Stimulated activated effector memory CD8-positive, alpha-beta T cell treated with anti-CD3 and anti-CD28 coated beads, Interleukin-12 subunit alpha, Interleukin-12 subunit beta, amount 100 ng/mL, for 72 hours (primary cell): ENCODE measurements at regions not wholly inside any gene's neighbourhood (a gene's known extent, or its start where the extent isn't known, plus 50 kb on each side); places are given as distances from the start of the nearest gene placed in this dataset.

ENCODE experiments used
- ATAC-seq: fragments of 150-1000 bp; cut with Tn5 transposase; 2 replicates; pipeline ENCODE4 v1.10.0; 2021
- DNase-seq, 2 donors: peaks; one replicate each; pipeline ENCODE4 v3.0.0; 2021 to 2022; ENCODE audit warnings: low spot score in 2 of 2
- H3K27ac Mint-ChIP-seq: one replicate; pipeline ENCODE4 v1.8.0; 2022; ENCODE audit warnings: mild to moderate bottlenecking, mixed read lengths
- H3K36me3 Mint-ChIP-seq: one replicate; pipeline ENCODE4 v1.8.0; 2022; ENCODE audit warnings: mild to moderate bottlenecking, mixed read lengths
- H3K4me1 Mint-ChIP-seq: one replicate; pipeline ENCODE4 v1.8.0; 2022; ENCODE audit warnings: mixed read lengths
- H3K4me3 Mint-ChIP-seq: one replicate; pipeline ENCODE4 v1.8.0; 2022; ENCODE audit warnings: mild to moderate bottlenecking, mixed read lengths
- H3K9me3 Mint-ChIP-seq: one replicate; pipeline ENCODE4 v1.8.0; 2022; ENCODE audit warnings: mixed read lengths

- no peaks in the 10 kb centered on the region for H3K9me3 Mint-ChIP-seq
- ATAC-seq, result no peak
- DNase-seq, result no peak
- no peak overlapping the region for H3K4me3 Mint-ChIP-seq
- H3K27ac Mint-ChIP-seq, result no peak overlapping the region
- no peaks in the 10 kb centered on the region for H3K36me3 Mint-ChIP-seq
- H3K4me1 Mint-ChIP-seq, result peaks cover 26% of the 10 kb centered on the region
Observed at GRCh38 chr12:92089559-92089958, 56.1 kb downstream of the BTG1 start.

- DNase-seq (no peak), ATAC-seq (no peak)
- H3K27ac Mint-ChIP-seq, result no peak overlapping the region
- peaks cover 21% of the 10 kb centered on the region for H3K4me1 Mint-ChIP-seq
- H3K36me3 Mint-ChIP-seq, result no peaks in the 10 kb centered on the region
- H3K4me3 Mint-ChIP-seq, result no peak overlapping the region
- H3K9me3 Mint-ChIP-seq, result no peaks in the 10 kb centered on the region
Observed at GRCh38 chr12:92088805-92089204, 56.8 kb downstream of the BTG1 start.

GRCh38 chr12:92085736-92086040 lies 60.0 kb downstream of the BTG1 start:
- Mint-ChIP-seq H3K4me3 (no peak overlapping the region), H3K36me3 (no peaks in the 10 kb centered on the region), H3K4me1 (peaks cover 28% of the 10 kb centered on the region), H3K27ac (no peak overlapping the region), H3K9me3 (no peaks in the 10 kb centered on the region)
- no peak for ATAC-seq
- DNase-seq, result no peak

- Mint-ChIP-seq H3K36me3 (no peaks in the 10 kb centered on the region), H3K4me1 (peaks cover 33% of the 10 kb centered on the region), H3K9me3 (no peaks in the 10 kb centered on the region), H3K4me3 (no peak overlapping the region), H3K27ac (no peak overlapping the region)
- ATAC-seq (peak; percentile 60), DNase-seq (no peak)
Observed at GRCh38 chr12:92085040-92085735, 60.5 kb downstream of the BTG1 start.

- peaks cover 42% of the 10 kb centered on the region for H3K4me1 Mint-ChIP-seq
- no peak for ATAC-seq
Observed at GRCh38 chr12:92080911-92081285, 64.7 kb downstream of the BTG1 start.

GRCh38 chr12:92079054-92079385 lies 66.6 kb downstream of the BTG1 start:
- no peaks in the 10 kb centered on the region for H3K36me3 Mint-ChIP-seq
- DNase-seq, result no peak
- no peak overlapping the region for H3K4me3 Mint-ChIP-seq
- no peak for ATAC-seq
- no peaks in the 10 kb centered on the region for H3K9me3 Mint-ChIP-seq
- no peak overlapping the region for H3K27ac Mint-ChIP-seq
- peaks cover 34% of the 10 kb centered on the region for H3K4me1 Mint-ChIP-seq

More at GRCh38 chr12:92080911-92081285, 64.7 kb downstream of the BTG1 start:
- Mint-ChIP-seq H3K36me3 (no peaks in the 10 kb centered on the region), H3K27ac (no peak overlapping the region), H3K9me3 (no peaks in the 10 kb centered on the region), H3K4me3 (no peak overlapping the region)
- no peak for DNase-seq

GRCh38 chr12:92078167-92079053 lies 67.2 kb downstream of the BTG1 start:
- H3K4me1 Mint-ChIP-seq, result peaks cover 34% of the 10 kb centered on the region
- no peak overlapping the region for H3K27ac Mint-ChIP-seq
- ATAC-seq, result peak; percentile 94
- H3K36me3 Mint-ChIP-seq, result no peaks in the 10 kb centered on the region
- H3K9me3 Mint-ChIP-seq, result no peaks in the 10 kb centered on the region
- peak overlapping the region; percentile 2 for H3K4me3 Mint-ChIP-seq
- no peak for DNase-seq

- peaks cover 34% of the 10 kb centered on the region for H3K4me1 Mint-ChIP-seq
- H3K27ac Mint-ChIP-seq, result no peak overlapping the region
- peak overlapping the region; percentile 2 for H3K4me3 Mint-ChIP-seq
- H3K36me3 Mint-ChIP-seq, result no peaks in the 10 kb centered on the region
- ATAC-seq (no peak), DNase-seq (no peak)
- no peaks in the 10 kb centered on the region for H3K9me3 Mint-ChIP-seq
Observed at GRCh38 chr12:92077530-92077929, 68.1 kb downstream of the BTG1 start.

- H3K27ac Mint-ChIP-seq, result peak overlapping the region; percentile 4
- peaks cover 32% of the 10 kb centered on the region for H3K4me1 Mint-ChIP-seq
- DNase-seq (no peak), ATAC-seq (no peak)
- no peaks in the 10 kb centered on the region for H3K9me3 Mint-ChIP-seq
- H3K36me3 Mint-ChIP-seq, result no peaks in the 10 kb centered on the region
- H3K4me3 Mint-ChIP-seq, result no peak overlapping the region
Observed at GRCh38 chr12:92076101-92076500, 69.5 kb downstream of the BTG1 start.

GRCh38 chr12:92075425-92075914 lies 70.2 kb downstream of the BTG1 start:
- Mint-ChIP-seq H3K9me3 (no peaks in the 10 kb centered on the region), H3K36me3 (no peaks in the 10 kb centered on the region), H3K4me1 (peaks cover 26% of the 10 kb centered on the region), H3K27ac (peak overlapping the region; percentile 4), H3K4me3 (no peak overlapping the region)
- DNase-seq (no peak), ATAC-seq (no peak)

- no peak for DNase-seq
- Mint-ChIP-seq H3K9me3 (no peaks in the 10 kb centered on the region), H3K4me3 (no peak overlapping the region), H3K4me1 (peaks cover 20% of the 10 kb centered on the region), H3K36me3 (no peaks in the 10 kb centered on the region), H3K27ac (no peak overlapping the region)
- no peak for ATAC-seq
Observed at GRCh38 chr12:92074889-92075288, 70.8 kb downstream of the BTG1 start.

GRCh38 chr12:92073094-92073493 lies 72.6 kb downstream of the BTG1 start:
- no peak overlapping the region for H3K4me3 Mint-ChIP-seq
- no peak for DNase-seq
- ATAC-seq, result no peak
- peaks cover 6% of the 10 kb centered on the region for H3K4me1 Mint-ChIP-seq
- no peaks in the 10 kb centered on the region for H3K36me3 Mint-ChIP-seq
- no peak overlapping the region for H3K27ac Mint-ChIP-seq
- H3K9me3 Mint-ChIP-seq, result no peaks in the 10 kb centered on the region

GRCh38 chr12:92072112-92072511 lies 73.5 kb downstream of the BTG1 start:
- H3K9me3 Mint-ChIP-seq, result no peaks in the 10 kb centered on the region
- no peak overlapping the region for H3K4me3 Mint-ChIP-seq
- ATAC-seq (no peak), DNase-seq (no peak)
- H3K4me1 Mint-ChIP-seq, result no peaks in the 10 kb centered on the region
- H3K36me3 Mint-ChIP-seq, result no peaks in the 10 kb centered on the region
- H3K27ac Mint-ChIP-seq, result no peak overlapping the region

- H3K4me1 Mint-ChIP-seq, result no peaks in the 10 kb centered on the region
- H3K27ac Mint-ChIP-seq, result no peak overlapping the region
- H3K36me3 Mint-ChIP-seq, result no peaks in the 10 kb centered on the region
- DNase-seq (no peak), ATAC-seq (no peak)
- no peaks in the 10 kb centered on the region for H3K9me3 Mint-ChIP-seq
- no peak overlapping the region for H3K4me3 Mint-ChIP-seq
Observed at GRCh38 chr12:92070864-92071445, 74.7 kb downstream of the BTG1 start.

GRCh38 chr12:92070054-92070863 lies 75.4 kb downstream of the BTG1 start:
- no peak for DNase-seq

More at GRCh38 chr12:92070054-92070863, 75.4 kb downstream of the BTG1 start:
- no peak for ATAC-seq
- peaks cover 2% of the 10 kb centered on the region for H3K4me1 Mint-ChIP-seq
- H3K9me3 Mint-ChIP-seq, result no peaks in the 10 kb centered on the region
- H3K36me3 Mint-ChIP-seq, result no peaks in the 10 kb centered on the region
- H3K4me3 Mint-ChIP-seq, result no peak overlapping the region
- H3K27ac Mint-ChIP-seq, result no peak overlapping the region
